ENCODE measurements at regions not wholly inside any gene's neighbourhood (a gene's known extent, or its start where the extent isn't known, plus 50 kb on each side); places are given as distances from the start of the nearest gene placed in this dataset.

DNA sequence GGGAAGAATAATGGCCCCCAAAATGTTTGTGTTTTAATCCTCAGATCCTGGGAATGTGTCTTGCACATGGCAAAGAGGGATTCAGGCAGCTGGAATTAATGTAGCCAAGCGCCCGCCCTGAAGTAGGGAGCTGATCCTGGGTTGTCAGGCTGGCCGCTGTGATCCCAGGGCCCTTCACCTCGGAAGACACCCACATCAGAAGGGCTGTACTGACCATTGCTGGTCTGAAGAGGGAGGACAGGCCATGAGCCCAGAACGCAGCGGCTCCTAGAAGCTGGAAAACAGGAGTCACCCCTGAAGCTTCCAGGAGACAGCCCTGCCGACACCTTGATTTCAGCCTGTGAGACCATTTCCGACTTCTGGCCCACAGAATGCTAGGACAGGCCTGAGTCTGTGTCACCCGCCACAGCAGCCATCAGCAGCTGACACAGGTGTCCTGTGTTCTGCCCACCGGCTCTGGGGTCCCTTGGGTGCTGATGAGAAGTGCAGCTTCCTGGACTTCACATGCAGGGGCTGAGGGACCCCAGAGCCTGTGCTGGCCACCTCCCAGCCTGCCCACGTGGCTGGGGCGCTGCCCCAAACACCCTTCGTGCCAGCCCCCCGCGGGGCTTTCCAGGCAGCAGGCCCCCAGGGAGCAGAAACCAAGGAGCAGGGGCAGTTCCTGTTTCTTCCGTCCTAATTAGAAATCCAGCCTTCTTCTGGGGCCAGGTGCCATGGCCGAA is 86.3 kb downstream of the ERMARD start:
- no peak overlapping the region for H3K27ac ChIP-seq (ENCODE audit: low read length)
- no peaks in the 10 kb centered on the region for H3K27me3 ChIP-seq (ENCODE audit: control insufficient read depth, insufficient read depth)
- no peak overlapping the region for H3K4me3 ChIP-seq (ENCODE audit: low read length)
- DNase-seq (peak in 2 of 3 donors; percentile 29 to 37), ATAC-seq (no peak)
- 75% methylated on average over 17 of the region's 17 CpGs for WGBS
- H3K4me1 ChIP-seq (ENCODE audit: control insufficient read depth, insufficient read depth, low read length): no peaks in the 10 kb centered on the region
- H3K9me3 ChIP-seq (ENCODE audit: control insufficient read depth, low read length): no peaks in the 10 kb centered on the region
- intact Hi-C loops (cut with DNase I): loop anchor here in 2 of 4 donors (10.0 kb wide), 2 partner anchors 457 to 677 kb away; partner anchors contain the start of gene DLL1 (in 1 of the 2)

DNA sequence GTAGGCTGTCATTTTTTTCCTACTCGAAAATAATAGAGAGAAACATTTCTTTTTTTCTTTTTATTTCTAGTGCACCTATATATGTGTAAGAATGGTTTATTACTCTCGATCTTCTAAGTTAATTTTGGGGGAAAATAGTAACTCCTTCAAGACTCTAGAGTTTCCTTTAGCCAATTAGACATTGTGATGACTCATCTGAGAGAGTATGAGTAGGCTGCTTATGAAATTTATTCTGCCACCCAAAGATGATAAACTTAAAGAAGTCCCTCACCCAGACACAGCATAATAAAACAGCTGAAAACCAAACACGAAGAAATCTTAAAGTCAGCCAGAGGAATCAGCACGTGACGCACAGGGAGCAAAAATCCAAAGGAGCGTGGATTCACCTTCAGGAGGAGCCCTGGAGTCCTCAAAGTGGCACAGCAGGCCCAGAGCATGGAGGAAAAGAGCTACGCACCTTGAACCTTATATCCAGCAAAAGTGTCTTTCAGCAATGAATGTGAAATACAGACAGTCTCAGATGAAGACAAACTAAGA is 81.9 kb downstream of the ERMARD start:
- no peaks in the 10 kb centered on the region for H3K9me3 ChIP-seq (ENCODE audit: control insufficient read depth, low read length)
- no peak overlapping the region for H3K27ac ChIP-seq (ENCODE audit: low read length)
- H3K27me3 ChIP-seq (ENCODE audit: control insufficient read depth, insufficient read depth): no peaks in the 10 kb centered on the region
- ATAC-seq (no peak), DNase-seq (no peak)
- 89% methylated on average over 7 of the region's 7 CpGs for WGBS
- H3K4me3 ChIP-seq (ENCODE audit: low read length): no peak overlapping the region
- intact Hi-C loops (cut with DNase I): loop anchor here in 3 of 4 donors (5.0 to 10.0 kb wide), 5 partner anchors 461 to 699 kb away; partner anchors contain the start of gene DLL1 (in 1 of the 3)
- no peaks in the 10 kb centered on the region for H3K4me1 ChIP-seq (ENCODE audit: control insufficient read depth, insufficient read depth, low read length)

DNA sequence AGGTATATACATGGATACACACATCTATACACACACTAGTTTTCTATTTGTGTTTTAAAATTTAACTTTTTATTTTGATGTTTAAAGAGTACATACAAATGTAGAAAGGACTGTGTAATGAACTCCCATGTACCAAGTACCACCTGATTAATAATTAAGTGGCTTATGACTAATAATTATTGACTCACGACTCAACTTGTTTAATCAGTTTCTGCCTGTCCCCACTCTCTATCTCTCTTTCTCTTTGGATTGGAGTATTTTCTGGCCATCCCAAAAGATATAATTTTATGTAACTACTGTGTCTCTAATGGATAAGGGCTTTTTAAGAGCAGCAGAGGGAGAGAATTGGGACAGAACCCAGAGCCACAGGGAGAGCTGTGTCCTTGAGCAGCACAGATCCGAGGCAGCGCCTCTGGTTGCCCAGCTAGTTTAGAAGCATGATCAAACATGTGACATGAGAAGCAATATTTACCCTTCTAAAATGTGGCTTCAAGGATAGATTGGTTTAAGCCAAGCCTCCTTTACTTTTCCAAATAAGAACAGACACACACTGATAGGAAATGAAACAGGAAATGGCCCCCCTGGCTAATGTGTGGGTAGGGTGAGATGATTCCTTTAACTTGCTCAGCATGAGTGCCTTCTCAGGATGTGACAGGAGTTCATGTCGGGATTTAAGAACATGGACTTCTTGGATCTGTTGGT is 81.0 kb downstream of the ERMARD start:
- H3K4me3 ChIP-seq (ENCODE audit: low read length): no peak overlapping the region
- H3K4me1 ChIP-seq (ENCODE audit: control insufficient read depth, insufficient read depth, low read length): no peaks in the 10 kb centered on the region
- no peaks in the 10 kb centered on the region for H3K27me3 ChIP-seq (ENCODE audit: control insufficient read depth, insufficient read depth)
- ATAC-seq (peak in 1 of 2 donors; percentile 20), DNase-seq (no peak)
- intact Hi-C loops (cut with DNase I): loop anchor here in 3 of 4 donors (5.0 to 10.0 kb wide), 5 partner anchors 462 to 700 kb away; partner anchors contain the start of gene DLL1 (in 1 of the 3)
- no peaks in the 10 kb centered on the region for H3K9me3 ChIP-seq (ENCODE audit: control insufficient read depth, low read length)
- WGBS: 53% methylated on average over 4 of the region's 4 CpGs
- H3K27ac ChIP-seq (ENCODE audit: low read length): no peak overlapping the region

DNA sequence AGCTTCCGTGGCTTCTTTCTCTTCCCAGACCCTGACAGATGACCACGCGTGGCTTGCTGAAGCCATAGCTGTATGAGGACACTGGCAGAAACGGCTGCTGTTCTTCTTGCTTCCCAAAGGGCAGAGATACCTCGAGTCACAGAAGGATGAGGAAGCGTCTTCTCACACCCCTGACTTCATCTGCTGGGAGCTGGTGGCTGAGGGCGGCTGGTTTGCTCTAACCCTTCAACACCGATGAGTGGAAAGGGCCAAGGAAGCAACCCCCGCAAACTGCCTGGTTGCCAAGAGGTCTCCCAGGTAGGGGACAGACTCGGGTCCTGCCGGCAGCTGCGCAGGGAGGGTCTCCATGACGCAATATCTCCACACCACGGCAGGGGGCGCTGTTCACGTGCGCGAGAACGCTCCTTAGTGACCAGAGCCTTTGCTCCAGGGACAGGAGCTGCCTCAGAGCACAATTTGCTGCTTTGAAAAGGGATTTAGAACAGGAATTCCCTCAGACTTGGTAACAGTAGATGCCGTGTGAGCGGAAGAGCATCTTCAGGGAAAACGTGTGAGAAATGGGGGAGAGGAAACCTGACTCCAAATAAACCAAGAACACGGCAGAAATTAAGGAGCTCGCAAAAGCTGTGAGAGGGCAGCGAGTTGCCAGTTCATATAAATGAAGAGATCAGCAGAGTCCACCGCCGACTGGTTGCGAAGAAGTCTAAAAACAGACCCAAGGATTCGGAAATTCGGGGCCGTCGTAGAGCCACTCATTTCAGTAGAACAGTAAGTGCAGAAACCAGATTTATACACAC is 80.2 kb downstream of the ERMARD start:
- Histone ChIP-seq H3K4me3 (ENCODE audit: low read length) (no peak overlapping the region), H3K4me1 (ENCODE audit: control insufficient read depth, insufficient read depth, low read length) (no peaks in the 10 kb centered on the region), H3K27me3 (ENCODE audit: control insufficient read depth, insufficient read depth) (no peaks in the 10 kb centered on the region), H3K27ac (ENCODE audit: low read length) (no peak overlapping the region), H3K9me3 (ENCODE audit: control insufficient read depth, low read length) (no peaks in the 10 kb centered on the region)
- WGBS: 31% methylated on average over 32 of the region's 32 CpGs
- intact Hi-C loops (cut with DNase I): loop anchor here in 3 of 4 donors (5.0 to 10.0 kb wide), 5 partner anchors 463 to 701 kb away; partner anchors contain the start of gene DLL1 (in 1 of the 3)
- peak; percentile 87 to 93 for ATAC-seq
- peak; percentile 64 to 88 (median 86) for DNase-seq

Data from right cardiac atrium (tissue), 5 donors.